NCI-H1694 treated with DMSO at 0.1 percent for 48 hours (cell line): ENCODE measurements at regions not wholly inside any gene's neighbourhood (a gene's known extent, or its start where the extent isn't known, plus 50 kb on each side); places are given as distances from the start of the nearest gene placed in this dataset.
"Not testable (repeated sequence)": the region's sequence is repeated elsewhere in the genome, so short reads cannot be mapped to it uniquely, and the experiment has no call there.

Experiments used
- DNase-seq: peaks from one replicate; lab custom pipeline; 2025; lab: John Stamatoyannopoulos, UW

- DNase-seq: no peak
Observed at GRCh38 chr2:199131876-199132275, 325.9 kb downstream of the SATB2 start.

GRCh38 chr2:199131136-199131655 is 326.5 kb downstream of the SATB2 start:
- no peak for DNase-seq

GRCh38 chr2:199130501-199130900 is 327.2 kb downstream of the SATB2 start:
- DNase-seq: no peak

- no peak for DNase-seq
Observed at GRCh38 chr2:199128476-199129229, 329.1 kb downstream of the SATB2 start.

- DNase-seq: no peak
Observed at GRCh38 chr2:199119796-199120195, 337.9 kb downstream of the SATB2 start.

GRCh38 chr2:199118673-199119112 is 339.0 kb downstream of the SATB2 start:
- no peak for DNase-seq

GRCh38 chr2:199115169-199115568 is 342.6 kb downstream of the SATB2 start:
- DNase-seq: no peak

GRCh38 chr2:199113111-199113510 is 344.6 kb downstream of the SATB2 start:
- no peak for DNase-seq

- no peak for DNase-seq
Observed at GRCh38 chr2:199111458-199111857, 346.3 kb downstream of the SATB2 start.

GRCh38 chr2:199108056-199108455 is 349.7 kb downstream of the SATB2 start:
- DNase-seq: no peak

GRCh38 chr2:199105826-199106225 is 351.9 kb downstream of the SATB2 start:
- no peak for DNase-seq

- no peak for DNase-seq
Observed at GRCh38 chr2:199101487-199101886, 356.3 kb downstream of the SATB2 start.

- DNase-seq: peak; percentile 83
Observed at GRCh38 chr2:199100326-199101110, 357.2 kb downstream of the SATB2 start.

- no peak for DNase-seq
Observed at GRCh38 chr2:199092419-199092818, 365.3 kb downstream of the SATB2 start.

- DNase-seq: no peak
Observed at GRCh38 chr2:199085261-199085660, 372.5 kb downstream of the SATB2 start.

- no peak for DNase-seq
Observed at GRCh38 chr2:199070322-199070949, 387.3 kb downstream of the SATB2 start.

- DNase-seq: no peak
Observed at GRCh38 chr2:199064201-199064600, 393.5 kb downstream of the SATB2 start.

GRCh38 chr2:199057936-199058335 is 399.8 kb downstream of the SATB2 start:
- DNase-seq: no peak

- DNase-seq: no peak
Observed at GRCh38 chr2:199055336-199055735, 402.4 kb downstream of the SATB2 start.

GRCh38 chr2:199042660-199043379 is 414.9 kb downstream of the SATB2 start:
- no peak for DNase-seq

- DNase-seq: no peak
Observed at GRCh38 chr2:199040522-199040921, 417.2 kb downstream of the SATB2 start.

- DNase-seq: not testable (repeated sequence)
Observed at GRCh38 chr2:199033761-199034160, 424.0 kb downstream of the SATB2 start.
